ENCODE measurements at regions not wholly inside any gene's neighbourhood (a gene's known extent, or its start where the extent isn't known, plus 50 kb on each side); places are given as distances from the start of the nearest gene placed in this dataset.

GRCh38 chr1:188822248-188822647, 1655.4 kb downstream of the BRINP3 start:
- no peak for TF ChIP-seq CTCF (IDR thresholded peaks at IDR 0.05)
- TF ChIP-seq POLR2A (IDR thresholded peaks at IDR 0.05): no peak

All from esophagus squamous epithelium (tissue), 4 donors.